ENCODE measurements at regions not wholly inside any gene's neighbourhood (a gene's known extent, or its start where the extent isn't known, plus 50 kb on each side); places are given as distances from the start of the nearest gene placed in this dataset.
"Not testable (repeated sequence)": the region's sequence is repeated elsewhere in the genome, so short reads cannot be mapped to it uniquely, and the experiment has no call there.

DNA sequence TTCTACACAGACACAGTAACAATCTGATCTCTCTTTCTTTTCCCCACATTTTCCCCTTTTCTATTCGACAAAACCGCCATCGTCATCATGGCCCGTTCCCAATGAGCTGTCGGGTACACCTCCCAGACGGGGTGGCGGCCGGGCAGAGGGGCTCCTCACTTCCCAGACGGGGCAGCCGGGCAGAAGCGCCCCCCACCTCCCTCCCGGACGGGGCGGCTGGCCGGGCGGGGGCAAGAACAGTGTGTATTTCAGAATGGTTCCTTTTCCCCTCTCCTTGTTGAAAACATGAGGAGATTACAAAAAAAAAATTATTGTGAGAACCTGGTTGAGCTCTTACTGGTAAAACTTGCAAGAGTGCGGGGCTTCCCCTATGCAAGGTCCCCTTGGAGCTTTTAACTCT is 178.0 kb upstream of the GALNT15 start:
- not testable (repeated sequence) for DNase-seq

DNA sequence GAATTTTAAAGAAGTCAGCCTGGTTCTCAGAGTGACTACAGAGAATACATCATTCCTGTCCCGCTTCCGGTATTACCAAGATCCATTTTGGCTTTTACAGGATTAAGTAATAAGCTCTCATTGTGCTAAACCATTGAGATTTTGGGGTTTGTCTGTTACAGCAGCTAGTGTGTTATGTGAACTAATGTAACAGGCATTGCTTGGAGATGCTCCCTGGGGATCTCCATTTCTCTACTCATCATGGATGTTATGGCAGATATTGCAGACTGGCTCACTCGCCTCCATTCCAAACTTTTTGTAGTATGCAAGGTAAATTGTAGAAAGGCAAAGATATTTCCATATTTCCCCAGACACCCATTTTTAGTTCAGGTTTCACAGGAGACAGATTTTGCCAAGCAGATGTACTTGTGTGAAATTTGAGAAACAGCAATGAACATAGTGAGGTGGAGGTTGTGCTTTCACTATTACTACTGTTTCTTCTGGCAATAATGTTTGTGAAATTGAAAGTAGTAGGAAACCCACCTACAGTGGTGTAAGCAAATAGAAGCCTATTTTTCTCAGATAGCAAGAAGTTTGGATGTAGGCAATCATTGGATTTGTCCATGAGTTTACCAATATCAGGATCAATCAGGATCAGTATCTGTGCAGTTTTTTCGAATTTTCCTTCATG is 177.1 kb upstream of the GALNT15 start:
- DNase-seq = no peak

GRCh38 chr3:15998911-15999310 is 175.6 kb upstream of the GALNT15 start:
- no peak for DNase-seq

GRCh38 chr3:16004812-16005211 is 169.7 kb upstream of the GALNT15 start:
- DNase-seq = no peak

DNA sequence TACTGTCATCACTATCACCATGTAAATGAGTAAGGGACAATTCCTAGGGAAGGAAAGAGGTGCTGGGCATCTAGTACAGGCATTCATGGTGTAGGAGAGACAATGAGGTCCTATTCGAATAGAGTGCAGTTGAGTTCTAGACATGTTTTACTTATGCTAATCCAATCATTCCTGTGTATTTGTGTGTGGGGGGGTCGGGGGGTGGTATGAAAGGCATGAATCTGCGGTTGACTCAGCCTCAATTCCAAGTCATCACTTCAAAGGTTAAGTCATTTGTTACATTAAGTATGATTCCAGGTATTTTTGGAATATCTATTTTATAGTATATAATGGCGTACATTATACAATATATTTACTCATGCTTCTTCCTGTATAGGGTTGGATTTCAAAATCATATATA is 163.1 kb upstream of the GALNT15 start:
- DNase-seq = no peak

DNA sequence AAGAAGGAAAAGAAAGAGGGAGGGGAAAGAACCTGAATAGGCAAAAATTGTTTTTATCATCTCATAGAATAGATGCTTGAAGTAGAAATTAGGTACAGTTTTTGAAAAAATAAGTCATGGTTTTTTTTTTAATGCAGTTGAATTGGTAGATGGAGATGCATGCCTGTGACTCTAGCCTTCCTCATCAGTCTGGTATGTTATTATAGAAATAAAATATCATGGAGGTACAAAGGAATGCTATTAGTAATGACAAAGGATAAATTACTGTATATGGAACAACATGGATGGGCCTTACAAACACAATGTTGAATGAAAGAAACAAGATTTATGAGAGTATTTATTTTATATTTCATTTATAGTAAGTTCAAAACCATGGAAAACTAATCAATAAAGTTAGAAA is 162.4 kb upstream of the GALNT15 start:
- DNase-seq = no peak

DNA sequence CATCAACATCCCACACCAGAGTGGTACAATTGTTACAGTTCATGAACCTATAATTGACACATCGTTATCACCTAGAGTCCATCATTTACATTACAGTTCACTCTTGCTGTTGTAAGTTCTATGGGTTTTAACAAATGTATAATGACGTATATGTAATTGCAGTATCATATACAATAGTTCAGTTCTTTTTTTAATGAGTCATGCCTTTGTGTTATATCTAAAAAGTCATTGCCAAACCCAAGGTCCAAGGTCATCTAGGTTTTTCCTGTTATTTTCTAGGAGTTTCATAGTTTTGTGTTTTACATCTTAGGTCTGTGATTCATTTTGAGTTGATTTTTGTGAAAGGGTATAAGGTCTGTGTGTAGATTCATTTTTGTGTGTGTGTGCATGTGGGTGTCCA is 160.9 kb upstream of the GALNT15 start:
- DNase-seq = no peak

DNA sequence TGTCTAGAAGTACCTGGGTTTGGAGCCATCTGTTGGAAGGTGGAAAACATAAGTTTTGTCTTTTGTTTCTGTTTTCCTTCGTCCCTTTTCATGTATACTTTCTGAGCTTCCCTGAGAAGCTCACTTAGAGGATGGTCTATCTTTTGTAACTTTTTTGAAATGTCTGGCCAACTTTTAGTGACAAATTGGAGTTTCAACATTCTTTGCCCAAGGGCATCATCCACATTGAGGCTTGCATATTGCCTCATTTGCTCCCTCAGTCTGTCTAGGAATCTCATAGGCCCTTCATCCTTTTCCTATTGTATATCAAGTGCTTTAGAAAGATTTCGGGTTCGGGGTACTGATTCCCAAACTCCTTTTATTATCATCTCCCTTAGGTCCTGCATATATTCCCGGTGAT is 152.7 kb upstream of the GALNT15 start:
- not testable (repeated sequence) for DNase-seq

GRCh38 chr3:16023881-16024280 is 150.6 kb upstream of the GALNT15 start:
- not testable (repeated sequence) for DNase-seq

GRCh38 chr3:16024548-16024947 is 149.9 kb upstream of the GALNT15 start:
- no peak for DNase-seq

GRCh38 chr3:16026753-16027152 is 147.7 kb upstream of the GALNT15 start:
- no peak for DNase-seq

GRCh38 chr3:16028604-16029003 is 145.9 kb upstream of the GALNT15 start:
- no peak for DNase-seq

- no peak for DNase-seq
Observed at GRCh38 chr3:16030342-16030741, 144.1 kb upstream of the GALNT15 start.

DNA sequence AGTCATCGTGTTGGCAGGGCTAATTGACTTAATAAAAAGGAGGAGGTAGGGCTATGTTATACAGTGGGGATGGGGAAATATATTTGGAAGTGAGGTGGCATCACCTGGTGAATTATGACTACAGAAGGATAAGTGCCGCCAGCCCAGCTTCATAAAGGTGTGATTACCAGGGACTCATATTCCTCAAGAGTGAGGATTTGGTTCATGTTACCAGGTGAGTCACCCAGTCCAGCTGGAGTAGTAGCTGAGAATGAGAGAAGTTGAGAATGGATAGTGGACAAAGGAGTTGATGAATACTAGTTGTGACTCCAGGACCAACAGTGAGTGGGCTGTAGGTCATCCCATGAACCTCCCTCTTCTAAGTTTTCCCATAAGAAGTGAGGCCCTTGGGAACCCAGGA is 143.0 kb upstream of the GALNT15 start:
- no peak for DNase-seq

GRCh38 chr3:16033889-16034687 is 140.4 kb upstream of the GALNT15 start:
- no peak for DNase-seq

- no peak for DNase-seq
Observed at GRCh38 chr3:16040991-16041390, 133.5 kb upstream of the GALNT15 start.

- peak; percentile 52 for DNase-seq
Observed at GRCh38 chr3:16048435-16049318, 125.8 kb upstream of the GALNT15 start.

DNA sequence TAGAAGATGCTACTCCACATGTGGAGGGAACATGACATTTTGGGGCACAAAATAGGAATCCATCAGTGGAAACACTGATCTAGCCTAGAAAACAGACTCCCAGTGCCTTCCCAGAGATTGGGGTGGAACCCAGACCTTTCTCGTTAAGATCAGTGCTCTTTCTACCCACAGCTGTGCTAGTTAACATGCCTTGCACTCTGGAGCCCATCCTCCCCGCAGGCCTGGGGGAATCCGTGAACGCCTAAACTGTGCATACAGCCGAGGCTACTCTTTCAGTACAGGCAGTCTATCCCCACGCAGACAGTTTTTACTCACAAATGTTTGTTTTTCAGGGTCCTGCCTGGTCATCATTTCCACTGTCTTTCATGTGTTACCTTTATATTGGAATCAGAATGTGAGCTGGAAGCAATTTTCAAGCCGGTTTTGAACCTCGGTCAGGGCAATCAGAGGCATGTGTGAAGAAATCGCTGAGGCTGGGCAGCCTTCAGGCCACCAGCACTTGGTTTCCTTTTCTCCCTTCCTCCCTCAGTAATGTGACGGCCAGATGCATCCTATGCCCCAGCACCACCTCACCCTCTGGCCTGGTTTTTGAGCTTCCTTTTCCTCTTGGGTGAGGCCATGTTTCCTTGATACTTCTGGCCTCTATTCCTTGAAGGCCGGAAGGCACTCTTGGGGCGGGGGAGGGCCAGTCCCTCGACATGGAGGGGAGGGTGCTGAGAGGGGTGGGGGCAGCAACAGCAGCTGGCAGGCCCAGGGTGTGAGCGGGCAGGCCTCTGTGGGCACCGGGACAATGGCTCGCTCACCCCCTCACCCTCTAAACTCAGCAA is 123.6 kb upstream of the GALNT15 start:
- DNase-seq = no peak

DNA sequence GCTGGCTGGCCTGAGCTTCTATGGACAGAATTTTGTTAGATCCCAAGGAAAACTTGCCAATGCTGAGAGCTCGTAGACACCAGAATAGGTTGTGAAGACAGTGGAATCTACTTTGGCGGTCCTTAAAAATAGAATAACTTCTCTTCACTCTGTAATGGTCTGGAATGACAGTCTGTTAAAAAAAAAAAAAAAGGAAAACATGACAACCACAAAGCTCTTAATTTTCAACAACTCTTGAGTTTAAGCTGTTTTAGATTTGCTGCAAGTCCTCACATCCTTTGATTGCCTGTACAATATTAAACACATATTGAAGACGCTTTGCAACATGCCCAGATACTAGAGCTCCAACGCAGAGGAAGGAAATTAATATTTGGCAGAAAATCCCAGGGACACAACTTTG is 122.8 kb upstream of the GALNT15 start:
- no peak for DNase-seq

- DNase-seq = no peak
Observed at GRCh38 chr3:16052964-16053363, 121.5 kb upstream of the GALNT15 start.

DNA sequence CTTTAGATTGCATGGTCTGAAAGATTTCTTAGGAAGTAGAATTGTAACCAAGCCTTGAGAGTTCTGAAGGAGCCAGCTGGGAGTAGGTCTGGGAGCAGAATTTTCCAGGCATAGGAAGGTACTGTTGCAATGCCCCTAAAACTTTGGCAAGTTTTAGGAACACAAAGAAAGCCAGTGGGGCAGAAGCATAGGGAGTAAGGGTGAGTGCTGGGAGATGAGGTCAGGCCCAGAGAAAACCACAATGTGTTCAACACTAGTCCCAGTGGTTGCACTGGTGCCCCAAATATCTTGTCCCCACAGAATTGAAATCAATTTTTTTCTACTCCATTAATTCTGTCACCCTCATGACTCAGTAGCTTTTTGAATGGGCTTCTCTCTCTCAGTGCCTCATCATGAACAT is 120.7 kb upstream of the GALNT15 start:
- DNase-seq = no peak

- DNase-seq = no peak
Observed at GRCh38 chr3:16055606-16056211, 118.8 kb upstream of the GALNT15 start.

All from CD4-positive, alpha-beta T cell treated with Interleukin-12 subunit alpha and Interleukin-12 subunit beta, for 1 hour (primary cell).